ENCODE measurements at regions not wholly inside any gene's neighbourhood (a gene's known extent, or its start where the extent isn't known, plus 50 kb on each side); places are given as distances from the start of the nearest gene placed in this dataset.

DNA sequence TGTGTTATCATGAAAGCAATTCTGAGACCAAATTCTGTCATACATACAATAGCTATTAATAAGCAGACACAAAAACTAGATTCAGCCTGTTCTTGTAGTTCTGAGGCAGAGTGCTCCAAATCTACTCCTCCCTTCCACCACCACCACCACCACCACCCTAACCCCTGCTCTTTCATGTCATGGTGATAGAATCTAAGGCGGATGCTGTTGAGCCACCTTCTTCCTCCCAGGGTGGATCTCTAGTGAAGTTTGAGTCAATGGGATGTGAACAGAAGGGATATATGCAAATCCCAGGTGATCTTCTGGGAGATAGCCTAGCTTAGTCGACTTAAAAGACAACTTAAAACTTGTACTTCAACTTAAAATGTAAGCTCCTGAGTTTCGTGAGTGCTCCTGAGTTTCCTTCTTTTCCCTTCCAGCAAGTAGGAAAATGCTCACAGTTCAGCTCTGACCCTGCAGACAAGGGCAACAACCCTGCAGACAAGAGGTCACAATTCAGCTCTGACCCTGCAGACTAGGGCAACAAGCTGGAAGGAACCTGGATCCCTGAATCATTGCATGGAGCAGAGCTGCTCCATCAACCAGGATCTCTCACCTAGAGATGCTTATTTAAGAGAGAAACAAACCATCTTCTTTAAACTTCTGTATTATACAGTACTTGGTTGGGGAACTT is 204.1 kb downstream of the TTC8 start:
- Histone ChIP-seq H3K9me3 (no peaks in the 10 kb centered on the region), H3K27ac (no peak overlapping the region), H3K27me3 (no peaks in the 10 kb centered on the region), H3K4me1 (ENCODE audit: insufficient read depth) (no peaks in the 10 kb centered on the region), H3K36me3 (no peaks in the 10 kb centered on the region), H3K4me3 (no peak overlapping the region)
- DNase-seq = no peak
- WGBS, 3 donors = 84 to 90% (median 84%) methylated on average over 3 of the region's 3 CpGs
- no peak for TF ChIP-seq EP300 (IDR thresholded peaks at IDR 0.05)
- intact Hi-C loops (cut with DNase I) = loop anchor here in 2 of 4 donors (5.0 to 10.0 kb wide), 2 partner anchors 364 to 889 kb away; no protein-coding TSS in a partner anchor

DNA sequence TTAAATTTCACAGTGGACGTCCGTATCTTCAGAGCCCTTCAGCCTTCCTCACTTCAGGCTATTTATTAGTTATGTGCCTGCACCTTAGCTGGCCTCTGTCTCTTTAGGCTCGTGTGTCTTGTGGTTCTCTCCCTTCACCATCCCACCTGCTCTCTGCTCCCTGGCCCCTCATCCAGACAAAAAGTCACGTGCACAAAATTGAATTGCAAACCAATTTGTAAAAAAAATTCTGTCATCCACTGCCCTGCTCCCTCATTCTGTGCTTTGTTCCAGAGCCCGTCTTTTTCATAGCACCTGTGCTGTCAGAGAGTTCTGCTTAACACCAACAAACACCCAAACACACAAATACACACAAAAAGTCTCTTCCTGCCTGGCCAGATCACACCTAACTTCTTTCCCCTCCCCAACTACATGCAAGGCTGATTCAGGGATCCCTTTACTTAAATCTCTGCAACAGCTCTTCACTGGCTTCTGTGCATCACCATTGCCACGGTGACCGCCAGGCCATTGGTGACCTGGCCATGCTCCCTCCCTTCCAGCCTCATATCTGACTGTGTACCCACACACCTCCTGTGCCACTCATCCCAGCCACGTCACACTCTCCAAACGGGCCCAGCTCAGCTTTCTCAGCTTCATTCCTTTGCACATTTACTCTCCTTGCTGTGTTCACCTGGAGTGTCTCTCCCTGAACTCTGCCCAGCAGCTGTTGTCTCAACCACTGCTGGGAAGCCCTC is 205.7 kb downstream of the TTC8 start:
- H3K36me3 ChIP-seq = no peaks in the 10 kb centered on the region
- intact Hi-C loops (cut with DNase I) = loop anchor here (5.0 to 10.0 kb wide), 5 partner anchors 365 to 887 kb away; no protein-coding TSS in a partner anchor
- TF ChIP-seq POLR2A (IDR thresholded peaks at IDR 0.05) (no peak), EP300 (IDR thresholded peaks at IDR 0.05) (no peak)
- TF ChIP-seq, protein P1, sequence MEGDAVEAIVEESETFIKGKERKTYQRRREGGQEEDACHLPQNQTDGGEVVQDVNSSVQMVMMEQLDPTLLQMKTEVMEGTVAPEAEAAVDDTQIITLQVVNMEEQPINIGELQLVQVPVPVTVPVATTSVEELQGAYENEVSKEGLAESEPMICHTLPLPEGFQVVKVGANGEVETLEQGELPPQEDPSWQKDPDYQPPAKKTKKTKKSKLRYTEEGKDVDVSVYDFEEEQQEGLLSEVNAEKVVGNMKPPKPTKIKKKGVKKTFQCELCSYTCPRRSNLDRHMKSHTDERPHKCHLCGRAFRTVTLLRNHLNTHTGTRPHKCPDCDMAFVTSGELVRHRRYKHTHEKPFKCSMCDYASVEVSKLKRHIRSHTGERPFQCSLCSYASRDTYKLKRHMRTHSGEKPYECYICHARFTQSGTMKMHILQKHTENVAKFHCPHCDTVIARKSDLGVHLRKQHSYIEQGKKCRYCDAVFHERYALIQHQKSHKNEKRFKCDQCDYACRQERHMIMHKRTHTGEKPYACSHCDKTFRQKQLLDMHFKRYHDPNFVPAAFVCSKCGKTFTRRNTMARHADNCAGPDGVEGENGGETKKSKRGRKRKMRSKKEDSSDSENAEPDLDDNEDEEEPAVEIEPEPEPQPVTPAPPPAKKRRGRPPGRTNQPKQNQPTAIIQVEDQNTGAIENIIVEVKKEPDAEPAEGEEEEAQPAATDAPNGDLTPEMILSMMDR (IDR thresholded peaks at IDR 0.05) = no peak
- H3K4me3 ChIP-seq = no peak overlapping the region
- no peaks in the 10 kb centered on the region for H3K9me3 ChIP-seq
- WGBS, 3 donors = 71 to 73% (median 71%) methylated on average over 9 of the region's 9 CpGs
- DNase-seq = no peak
- no peak overlapping the region for H3K27ac ChIP-seq
- no peaks in the 10 kb centered on the region for H3K4me1 ChIP-seq (ENCODE audit: insufficient read depth)
- no peaks in the 10 kb centered on the region for H3K27me3 ChIP-seq

- no peak for DNase-seq
- WGBS, 3 donors = 90 to 92% (median 91%) methylated on average over 3 of the region's 3 CpGs
Observed at GRCh38 chr14:89030921-89031320, 206.5 kb downstream of the TTC8 start.

GRCh38 chr14:89032086-89032649 is 207.7 kb downstream of the TTC8 start:
- H3K4me1 ChIP-seq (ENCODE audit: insufficient read depth) = no peaks in the 10 kb centered on the region
- H3K27ac ChIP-seq = no peak overlapping the region
- H3K27me3 ChIP-seq = no peaks in the 10 kb centered on the region
- no peak for DNase-seq
- 83 to 88% (median 86%) methylated on average over 8 of the region's 8 CpGs for WGBS, 3 donors
- H3K4me3 ChIP-seq = no peak overlapping the region
- H3K36me3 ChIP-seq = no peaks in the 10 kb centered on the region
- intact Hi-C loops (cut with DNase I) = loop anchor here in 3 of 4 donors (5.0 to 10.0 kb wide), 3 partner anchors 393 to 883 kb away; no protein-coding TSS in a partner anchor
- TF ChIP-seq POLR2A (IDR thresholded peaks at IDR 0.05) (no peak), EP300 (IDR thresholded peaks at IDR 0.05) (no peak)
- TF ChIP-seq, protein P1 (IDR thresholded peaks at IDR 0.05) = no peak
- no peaks in the 10 kb centered on the region for H3K9me3 ChIP-seq

More at GRCh38 chr14:89030921-89031320, 206.5 kb downstream of the TTC8 start:
- H3K4me1 ChIP-seq (ENCODE audit: insufficient read depth) = no peaks in the 10 kb centered on the region
- no peaks in the 10 kb centered on the region for H3K27me3 ChIP-seq
- H3K9me3 ChIP-seq = no peaks in the 10 kb centered on the region
- intact Hi-C loops (cut with DNase I) = loop anchor here in 3 of 4 donors (5.0 to 10.0 kb wide), 3 partner anchors 394 to 884 kb away; no protein-coding TSS in a partner anchor
- no peak overlapping the region for H3K4me3 ChIP-seq
- no peaks in the 10 kb centered on the region for H3K36me3 ChIP-seq
- no peak overlapping the region for H3K27ac ChIP-seq
- TF ChIP-seq, protein P1 (IDR thresholded peaks at IDR 0.05) = no peak
- TF ChIP-seq POLR2A (IDR thresholded peaks at IDR 0.05) = no peak
- TF ChIP-seq EP300 (IDR thresholded peaks at IDR 0.05) = no peak

Data from ovary (tissue), 7 donors.